ENCODE measurements at regions not wholly inside any gene's neighbourhood (a gene's known extent, or its start where the extent isn't known, plus 50 kb on each side); places are given as distances from the start of the nearest gene placed in this dataset.

DNA sequence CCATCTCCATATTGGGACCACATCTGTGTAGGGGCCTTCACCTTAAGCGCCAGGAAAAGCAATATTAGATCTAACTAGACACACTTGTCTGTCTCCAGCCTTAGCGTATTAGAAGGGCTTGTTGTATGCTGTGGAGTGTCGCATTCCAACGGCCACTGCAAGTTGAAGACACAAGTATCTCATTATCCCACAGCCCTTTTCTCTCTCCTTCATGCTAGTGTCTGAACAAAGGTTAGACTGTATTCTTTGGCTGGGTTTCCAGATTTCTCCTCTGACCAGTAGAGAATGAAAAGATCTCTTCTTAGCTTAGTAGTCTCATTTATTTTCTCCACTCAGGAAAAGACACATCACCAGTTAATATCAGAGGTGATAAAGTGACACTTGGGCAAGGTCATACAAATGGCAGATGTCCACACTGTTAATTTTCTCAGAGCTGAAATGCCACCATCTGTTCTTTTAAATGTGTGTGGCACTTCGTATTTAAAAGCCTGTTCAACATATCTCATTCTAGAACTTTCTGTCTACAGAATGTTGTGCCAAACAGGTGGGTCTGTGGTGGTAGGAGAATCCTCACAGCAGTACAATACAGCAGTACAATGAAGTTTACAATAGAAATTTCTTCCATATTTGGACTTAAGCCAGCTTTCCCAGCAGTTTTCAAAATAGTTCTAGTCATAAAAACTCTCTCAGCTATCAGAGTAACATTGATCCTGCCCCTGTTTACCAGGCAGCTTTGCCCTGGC lies 94.0 kb upstream of the ITGA6 start:
- DNase-seq = no peak

GRCh38 chr2:172333978-172334330 lies 93.4 kb upstream of the ITGA6 start:
- DNase-seq = no peak

GRCh38 chr2:172334988-172335387 lies 92.4 kb upstream of the ITGA6 start:
- DNase-seq = no peak

DNA sequence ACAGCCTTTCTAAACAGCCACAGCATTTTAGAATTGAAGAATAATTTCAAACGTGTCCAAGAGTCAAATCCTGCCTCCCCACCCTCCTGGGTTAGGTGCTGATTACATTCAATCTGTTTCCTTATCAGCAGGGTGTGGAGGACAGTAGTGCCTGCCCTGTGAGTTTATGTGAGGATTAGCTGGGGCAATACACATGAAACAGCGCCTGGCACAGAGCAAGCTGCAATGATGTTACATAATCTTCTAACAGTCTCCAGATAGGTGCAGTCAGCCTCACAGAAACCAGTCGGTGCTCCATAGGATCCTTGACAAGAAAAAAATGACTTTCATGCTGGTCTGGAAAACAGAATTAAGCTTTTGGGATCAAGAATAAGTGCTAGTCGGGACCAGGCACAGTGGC lies 91.7 kb upstream of the ITGA6 start:
- DNase-seq = no peak

- DNase-seq = no peak
Observed at GRCh38 chr2:172336681-172337080, 90.7 kb upstream of the ITGA6 start.

DNA sequence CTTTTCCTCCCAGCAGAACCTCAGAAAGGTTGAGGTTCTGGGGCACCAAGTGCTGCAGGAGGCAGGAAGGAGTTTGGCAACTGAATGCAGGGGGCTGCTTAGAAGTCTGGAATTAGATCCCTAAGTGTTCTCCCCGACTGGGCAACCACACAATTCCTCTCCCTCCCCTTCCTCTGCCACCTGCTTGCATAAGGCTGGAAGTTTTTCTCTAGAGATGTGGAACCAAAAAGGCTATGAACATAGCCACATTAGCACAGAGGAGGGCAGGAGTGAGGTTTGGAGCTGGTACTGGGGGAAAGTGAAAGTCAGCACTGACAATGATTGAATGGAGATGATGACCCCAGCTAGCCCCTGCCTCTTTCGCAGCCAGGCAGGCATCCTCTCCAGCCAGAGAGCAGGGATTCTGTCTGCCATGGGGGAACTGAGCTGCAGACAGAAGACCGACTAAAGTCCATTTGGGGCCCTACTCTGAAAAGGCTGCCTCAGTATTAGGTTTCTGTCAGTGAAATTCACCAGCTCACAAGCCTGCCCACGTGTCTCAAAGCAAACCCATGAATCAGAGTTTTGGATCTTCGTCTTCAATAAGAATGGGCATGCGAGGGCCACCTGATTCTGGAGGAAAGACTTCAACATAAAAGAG lies 87.9 kb upstream of the ITGA6 start:
- DNase-seq = no peak

- DNase-seq = no peak
Observed at GRCh38 chr2:172340394-172340793, 87.0 kb upstream of the ITGA6 start.

DNA sequence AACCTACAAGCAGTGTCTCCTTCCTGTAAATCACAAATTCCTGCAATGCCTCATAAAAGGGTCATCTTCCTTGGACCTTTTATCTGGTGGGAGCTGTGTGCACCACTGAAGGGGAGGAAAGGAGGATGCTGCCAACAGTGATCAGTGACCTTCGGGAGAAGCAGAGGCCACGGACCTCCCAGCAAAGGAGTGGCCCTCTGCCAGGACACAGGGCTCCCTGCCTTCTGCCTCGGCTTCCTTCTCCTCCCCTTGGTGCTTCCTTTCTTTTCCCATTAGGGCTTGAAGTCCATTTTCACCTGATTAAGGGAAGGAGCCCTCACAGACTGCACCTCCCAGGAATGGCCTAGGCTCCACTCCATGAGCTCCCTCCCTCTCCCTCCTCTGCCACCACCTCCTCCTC lies 85.3 kb upstream of the ITGA6 start:
- no peak for DNase-seq

DNA sequence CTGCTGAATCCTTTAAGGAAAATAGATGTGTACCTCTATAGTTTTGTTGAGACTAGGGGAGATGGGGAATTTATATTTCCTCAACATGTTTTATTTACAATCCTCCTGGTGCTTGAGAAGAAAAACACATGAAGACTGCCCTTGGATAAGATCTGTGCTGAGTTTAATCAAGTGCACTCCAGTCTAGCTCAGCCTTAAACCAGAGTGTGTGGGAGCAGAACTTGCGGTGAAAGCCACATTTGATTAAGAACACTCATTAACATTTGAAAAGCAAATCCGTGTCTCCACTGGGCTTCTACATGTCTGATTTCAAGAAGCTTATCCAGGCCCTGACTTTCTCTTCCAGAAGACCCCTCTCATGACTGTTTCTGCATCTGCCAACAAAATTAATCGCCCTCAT lies 84.8 kb upstream of the ITGA6 start:
- no peak for DNase-seq

- no peak for DNase-seq
Observed at GRCh38 chr2:172344159-172344558, 83.2 kb upstream of the ITGA6 start.

- no peak for DNase-seq
Observed at GRCh38 chr2:172345956-172346555, 81.3 kb upstream of the ITGA6 start.

GRCh38 chr2:172348555-172349288 lies 78.7 kb upstream of the ITGA6 start:
- no peak for DNase-seq

DNA sequence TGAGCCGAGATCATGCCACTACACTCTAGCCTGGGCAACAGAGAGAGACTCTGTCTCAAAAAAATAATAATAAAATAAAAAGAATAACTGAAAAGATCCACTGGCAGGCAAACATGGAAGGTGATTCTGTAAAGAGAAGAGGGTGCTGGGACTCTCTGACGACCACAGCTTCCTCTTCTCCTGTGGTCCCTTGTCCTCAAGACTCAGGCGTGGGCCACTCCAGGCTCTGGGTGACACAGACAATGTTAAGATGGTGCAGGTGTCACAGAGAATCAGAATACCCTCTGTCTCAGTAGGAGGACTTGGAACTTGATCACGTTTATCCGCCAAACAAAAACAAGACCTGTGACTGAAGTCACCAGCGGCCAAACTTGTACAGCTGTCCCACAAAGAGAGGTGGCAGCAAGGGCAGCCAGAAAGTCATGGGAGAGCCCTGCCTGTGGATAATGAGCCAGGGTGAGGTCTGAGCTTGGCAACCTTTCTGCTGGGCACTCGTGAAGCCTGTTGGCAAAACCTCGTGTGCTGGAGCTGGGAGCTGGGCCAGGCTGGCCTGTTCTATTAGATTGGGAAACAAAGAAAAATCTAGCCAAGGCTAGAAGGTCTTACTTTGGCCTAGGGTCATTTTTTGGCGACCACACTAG lies 76.4 kb upstream of the ITGA6 start:
- DNase-seq = no peak

GRCh38 chr2:172351586-172351985 lies 75.8 kb upstream of the ITGA6 start:
- DNase-seq = no peak

GRCh38 chr2:172354347-172354746 lies 73.0 kb upstream of the ITGA6 start:
- DNase-seq = no peak

DNA sequence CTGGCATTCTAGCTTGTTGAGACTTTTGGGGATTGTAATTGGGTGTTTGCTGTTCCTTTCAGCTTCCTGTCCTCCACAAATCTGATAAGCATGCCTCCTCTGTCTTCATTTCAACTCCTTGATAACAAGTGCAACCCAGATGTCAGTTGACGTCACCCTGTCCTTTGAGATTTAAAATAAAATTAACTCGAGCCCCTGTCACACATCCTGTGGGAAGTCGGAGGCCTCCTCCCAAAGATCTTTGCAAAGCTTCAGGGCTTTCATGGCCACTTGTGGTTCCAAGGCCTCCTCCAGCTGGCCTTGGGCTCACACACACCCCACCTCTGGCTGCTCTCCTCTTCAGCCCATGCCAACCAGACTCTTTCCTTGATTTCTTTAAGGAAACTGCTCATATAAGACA lies 69.9 kb upstream of the ITGA6 start:
- no peak for DNase-seq

DNA sequence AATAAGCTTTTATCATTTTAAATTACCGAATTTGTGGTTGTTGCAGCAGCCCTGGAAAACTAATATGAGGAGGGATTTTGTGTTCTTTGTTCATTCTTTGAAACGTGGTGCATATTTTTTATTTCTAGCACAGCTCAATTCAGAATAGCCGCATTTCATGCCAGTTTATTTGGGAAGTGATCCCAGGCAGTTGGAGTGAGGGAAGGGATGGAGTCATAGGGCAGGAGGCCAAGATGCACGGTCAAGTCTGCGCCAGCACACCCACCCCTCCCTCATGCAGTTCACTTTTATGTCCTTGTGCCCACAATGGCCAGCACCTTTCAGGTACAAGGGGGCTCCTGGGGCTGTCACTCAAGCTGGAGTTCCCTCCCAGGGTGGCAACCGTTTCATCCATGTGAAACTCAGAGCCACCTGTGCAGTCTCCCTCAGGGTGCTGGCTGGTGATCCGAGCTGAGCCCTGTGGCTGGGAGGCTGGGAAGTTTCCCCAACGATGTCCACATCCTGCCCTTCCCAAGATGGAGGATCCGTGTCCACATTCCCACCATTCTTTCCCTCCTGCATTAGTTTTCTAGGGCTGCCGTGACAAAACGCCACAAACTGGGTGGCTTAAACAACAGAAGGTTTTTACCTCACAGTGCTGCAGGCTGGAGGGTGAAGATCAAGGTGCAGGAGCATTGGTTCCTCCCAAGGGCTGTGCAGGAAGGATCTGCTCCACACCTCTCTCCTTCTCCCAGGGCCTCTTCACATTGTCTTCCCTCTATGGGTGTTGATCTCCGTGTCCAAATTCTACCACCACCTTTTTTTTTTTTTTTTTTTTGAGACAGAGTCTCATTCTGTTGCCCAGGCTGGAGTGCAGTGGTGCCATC lies 68.5 kb upstream of the ITGA6 start:
- no peak for DNase-seq

DNA sequence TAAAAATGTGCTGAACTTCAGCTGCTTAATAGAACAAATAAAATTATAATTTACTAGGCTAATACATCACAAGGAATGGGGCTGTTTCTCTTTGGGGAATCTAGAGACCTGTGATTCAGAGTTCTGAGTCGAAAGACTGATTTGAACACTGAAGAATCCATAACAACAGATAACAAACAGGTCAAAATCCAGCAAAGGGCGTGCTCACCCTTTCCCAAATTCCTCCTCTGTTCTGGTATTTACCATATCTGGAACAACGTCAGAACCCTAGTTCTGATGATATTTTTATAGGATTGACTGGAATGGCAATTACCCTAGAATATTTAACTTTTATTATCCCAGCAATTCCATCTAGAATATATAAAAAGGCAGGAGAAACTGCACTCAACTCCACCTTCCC lies 66.0 kb upstream of the ITGA6 start:
- DNase-seq = no peak

GRCh38 chr2:172361840-172362239 lies 65.5 kb upstream of the ITGA6 start:
- DNase-seq = no peak

DNA sequence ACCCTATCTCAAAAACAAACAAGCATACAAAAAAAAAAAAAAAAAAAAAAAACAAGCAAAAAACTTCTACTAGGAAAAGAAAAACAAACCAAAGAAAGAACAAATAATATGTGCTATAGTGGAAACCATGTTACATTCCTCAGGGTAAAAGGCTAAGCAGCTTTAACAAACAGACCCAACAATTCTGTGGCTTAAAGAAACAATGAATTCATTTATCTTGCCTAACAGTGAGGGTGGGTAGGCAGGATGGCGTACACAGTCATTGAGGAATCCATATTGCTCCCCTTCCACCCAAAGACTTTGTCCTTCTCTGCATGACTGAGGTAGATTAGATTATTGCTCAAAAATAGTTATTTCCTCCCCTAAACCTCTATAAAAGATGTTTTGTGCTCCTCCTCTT lies 63.1 kb upstream of the ITGA6 start:
- no peak for DNase-seq

DNA sequence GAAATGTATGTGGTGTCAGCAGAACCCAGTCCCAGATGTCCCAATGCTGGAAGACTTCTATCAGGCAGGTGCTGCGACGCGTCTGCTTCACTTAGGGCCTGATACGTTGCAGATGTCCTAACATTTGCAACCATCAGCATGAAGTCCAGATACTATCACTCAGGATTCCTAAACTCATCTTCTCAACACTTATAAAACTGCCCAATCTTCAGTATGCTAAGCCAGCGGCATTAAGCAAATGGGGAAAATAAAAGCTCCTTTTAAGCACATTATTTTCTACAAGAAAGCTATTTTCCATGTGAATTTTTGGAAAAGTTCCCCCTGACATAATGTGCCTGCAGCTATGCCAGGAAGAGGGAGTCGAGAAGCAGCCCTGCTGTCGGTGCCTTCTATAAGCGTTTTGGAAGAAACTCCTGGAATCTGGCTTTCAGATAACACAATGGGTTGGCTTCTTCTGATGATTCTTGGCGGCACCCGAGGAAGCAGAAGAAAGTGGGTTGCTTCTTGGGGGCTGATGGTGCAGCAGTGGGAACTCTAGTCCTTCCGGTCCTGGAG lies 60.7 kb upstream of the ITGA6 start:
- DNase-seq = no peak

DNA sequence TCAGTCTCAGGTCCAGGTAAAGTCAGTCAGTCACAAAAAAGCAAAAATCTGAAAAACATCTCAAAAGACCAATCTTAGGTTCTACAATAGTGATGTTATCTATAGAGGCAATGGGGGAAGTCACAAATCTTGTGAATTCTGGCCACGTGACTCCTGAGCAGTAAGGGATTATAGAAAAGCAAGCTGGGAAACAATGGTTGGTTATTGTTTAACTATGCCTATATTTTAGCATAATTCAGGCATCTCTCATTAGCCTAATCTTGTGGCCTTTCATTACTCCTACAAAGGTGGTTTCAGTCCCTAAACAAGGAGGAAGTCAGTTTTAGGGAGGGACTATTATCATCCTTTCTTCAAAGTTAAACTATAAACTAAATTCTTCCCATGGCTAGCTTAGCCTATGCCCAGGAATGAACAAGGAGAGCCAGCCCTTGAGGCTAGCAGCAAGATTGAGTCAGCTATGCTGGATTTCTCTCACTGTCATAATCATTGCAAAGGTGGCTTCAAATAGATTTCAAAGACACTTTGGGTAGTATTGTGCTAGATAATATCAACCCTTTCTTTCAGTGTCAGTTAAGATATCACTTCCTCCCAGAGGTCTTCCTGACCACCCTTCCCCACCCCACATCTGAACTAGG lies 56.4 kb upstream of the ITGA6 start:
- DNase-seq = no peak
